ENCODE measurements at regions not wholly inside any gene's neighbourhood (a gene's known extent, or its start where the extent isn't known, plus 50 kb on each side); places are given as distances from the start of the nearest gene placed in this dataset.

- WGBS, 2 experiments (ENCODE audit: insufficient coverage in 1 of 2, insufficient read length in 1 of 2) = 80 to 88% methylated on average over 1 of the region's 1 CpG
- DNase-seq = no peak
- H3K27ac Mint-ChIP-seq = no peak overlapping the region
Measured at GRCh38 chr2:88896971-88897370, 205.5 kb downstream of the RPIA start.

GRCh38 chr2:88897715-88898114 is 206.2 kb downstream of the RPIA start:
- no peak for DNase-seq
- no peak overlapping the region for H3K4me3 ChIP-seq (ENCODE audit: low read length)
- 30 to 51% methylated on average over 1 of the region's 1 CpG for WGBS, 2 experiments (ENCODE audit: insufficient coverage in 1 of 2, insufficient read length in 1 of 2)
- no peaks in the 10 kb centered on the region for H3K4me1 ChIP-seq (ENCODE audit: control insufficient read depth, insufficient read depth, low read length)
- H3K36me3 Mint-ChIP-seq (ENCODE audit: low read depth) = no peaks in the 10 kb centered on the region
- peaks cover 6% of the 10 kb centered on the region for H3K27me3 ChIP-seq (ENCODE audit: control insufficient read depth, insufficient read depth, low read length, poor library complexity, severe bottlenecking)
- no peaks in the 10 kb centered on the region for H3K4me1 Mint-ChIP-seq
- TF ChIP-seq CTCF (conservative IDR thresholded peaks at IDR 0.05) = no peak
- H3K9me3 ChIP-seq (ENCODE audit: control insufficient read depth, low read length) = no peaks in the 10 kb centered on the region
- H3K27ac ChIP-seq (ENCODE audit: low read depth, low read length) = no peak overlapping the region
- H3K36me3 ChIP-seq (ENCODE audit: control insufficient read depth, insufficient read depth, low read length) = no peaks in the 10 kb centered on the region
- no peak overlapping the region for H3K4me3 Mint-ChIP-seq
- H3K27me3 Mint-ChIP-seq (ENCODE audit: insufficient read depth) = peaks cover 4% of the 10 kb centered on the region
- H3K9me3 Mint-ChIP-seq = peaks cover 23% of the 10 kb centered on the region
- H3K27ac Mint-ChIP-seq = no peak overlapping the region
- H3K9ac ChIP-seq (ENCODE audit: extremely low read depth, low read length, poor library complexity, severe bottlenecking) = no peak overlapping the region

More at GRCh38 chr2:88896971-88897370, 205.5 kb downstream of the RPIA start:
- Histone ChIP-seq H3K27ac (ENCODE audit: low read depth, low read length) (no peak overlapping the region), H3K9ac (ENCODE audit: extremely low read depth, low read length, poor library complexity, severe bottlenecking) (no peak overlapping the region), H3K4me1 (ENCODE audit: control insufficient read depth, insufficient read depth, low read length) (no peaks in the 10 kb centered on the region), H3K36me3 (ENCODE audit: control insufficient read depth, insufficient read depth, low read length) (no peaks in the 10 kb centered on the region), H3K27me3 (ENCODE audit: control insufficient read depth, insufficient read depth, low read length, poor library complexity, severe bottlenecking) (peaks cover 6% of the 10 kb centered on the region), H3K9me3 (ENCODE audit: control insufficient read depth, low read length) (no peaks in the 10 kb centered on the region), H3K4me3 (ENCODE audit: low read length) (no peak overlapping the region)
- Mint-ChIP-seq H3K4me1 (no peaks in the 10 kb centered on the region), H3K36me3 (ENCODE audit: low read depth) (no peaks in the 10 kb centered on the region), H3K27me3 (ENCODE audit: insufficient read depth) (peaks cover 4% of the 10 kb centered on the region), H3K4me3 (no peak overlapping the region), H3K9me3 (peaks cover 22% of the 10 kb centered on the region)
- TF ChIP-seq CTCF (conservative IDR thresholded peaks at IDR 0.05) = no peak

GRCh38 chr2:88903749-88904353 is 212.4 kb downstream of the RPIA start:
- Mint-ChIP-seq H3K27ac (no peak overlapping the region), H3K27me3 (ENCODE audit: insufficient read depth) (peaks cover 6% of the 10 kb centered on the region), H3K9me3 (peaks cover 45% of the 10 kb centered on the region), H3K36me3 (ENCODE audit: low read depth) (no peaks in the 10 kb centered on the region), H3K4me1 (no peaks in the 10 kb centered on the region), H3K4me3 (no peak overlapping the region)
- H3K27ac ChIP-seq (ENCODE audit: low read depth, low read length) = no peak overlapping the region
- TF ChIP-seq CTCF (conservative IDR thresholded peaks at IDR 0.05) = peak; percentile 75
- peaks cover 6% of the 10 kb centered on the region for H3K27me3 ChIP-seq (ENCODE audit: control insufficient read depth, insufficient read depth, low read length, poor library complexity, severe bottlenecking)
- no peak overlapping the region for H3K9ac ChIP-seq (ENCODE audit: extremely low read depth, low read length, poor library complexity, severe bottlenecking)
- H3K9me3 ChIP-seq (ENCODE audit: control insufficient read depth, low read length) = no peaks in the 10 kb centered on the region
- no peak overlapping the region for H3K4me3 ChIP-seq (ENCODE audit: low read length)
- 0 to 10% methylated on average over 1 to 2 of the region's 2 CpGs for WGBS, 2 experiments (ENCODE audit: insufficient coverage in 1 of 2, insufficient read length in 1 of 2)
- no peak for DNase-seq
- H3K4me1 ChIP-seq (ENCODE audit: control insufficient read depth, insufficient read depth, low read length) = no peaks in the 10 kb centered on the region
- H3K36me3 ChIP-seq (ENCODE audit: control insufficient read depth, insufficient read depth, low read length) = no peaks in the 10 kb centered on the region
